Pancreas (tissue), 10 donors: ENCODE measurements at regions not wholly inside any gene's neighbourhood (a gene's known extent, or its start where the extent isn't known, plus 50 kb on each side); places are given as distances from the start of the nearest gene placed in this dataset.
"Not testable (repeated sequence)": the region's sequence is repeated elsewhere in the genome, so short reads cannot be mapped to it uniquely, and the experiment has no call there.

Experiments
- ATAC-seq, 4 donors: fragments of 200-7000 bp; cut with Tn5 transposase; one replicate each; pipeline versions ENCODE4 v1.8.0 to v1.9.1; 2020; ENCODE audit warnings: mild to moderate bottlenecking in 4 of 4, moderate library complexity in 4 of 4
- DNase-seq, 6 donors: peaks; one replicate each; pipeline ENCODE4 v3.0.0-alpha.2; 2020
- FAIRE-seq: peaks from 2 replicates; lab custom pipeline; 2012; peaks lifted over from hg19 to GRCh38; lab: Jason Lieb, UNC
- H3K27ac ChIP-seq, 4 donors: fragments of 200-600 bp; sonication (generic); 1 replicate in 3 of 4; 2 replicates in 1 of 4; pipeline versions ENCODE4 v1.5.0 to v1.8.0; 2020
- H3K27me3 ChIP-seq, 4 donors: fragments of 200-600 bp; one replicate each; pipeline ENCODE4 v1.8.0; 2021
- H3K36me3 ChIP-seq, 3 donors: fragments of 200-600 bp; sonication (generic) in 1 of 3; one replicate each; pipeline versions ENCODE4 v1.5.0 to v1.8.0; 2020 to 2021
- H3K4me1 ChIP-seq, 3 donors: fragments of 200-600 bp; one replicate each; pipeline ENCODE4 v1.8.0; 2021
- H3K4me3 ChIP-seq, 4 donors: fragments of 200-600 bp; sonication (generic) in 2 of 4; one replicate each; pipeline versions ENCODE4 v1.5.0 to v1.8.0; 2020 to 2021
- H3K9me3 ChIP-seq, 4 donors: fragments of 200-600 bp; one replicate each; pipeline ENCODE4 v1.8.0; 2021
- CTCF ChIP-seq, 4 donors: fragments of 200-600 bp; sonication (generic) in 3 of 4; IDR thresholded peaks; one replicate each; pipeline versions ENCODE4 v1.5.0 to v1.8.0; 2021; ENCODE audit warnings: antibody characterized with exemption in 4 of 4
- WGBS, 2 donors: extraction: QIAGEN DNeasy Blood & Tissue Kit; methylation state at CpG; one replicate each; pipeline ENCODE4 v1.1.7; 2013; 5-methylcytosine and 5-hydroxymethylcytosine counted together
- intact Hi-C, 3 donors: fragments of 100-400 bp; cut with DNase I; formaldehyde crosslinking; loops; one replicate each; pipeline versions ENCODE4 v1.11.1 to v1.14.2; 2022
- donor health status: healthy with polysubstance abuse.
- donor health status: DM: no; HTN: no; CAD: no; lungs with moderate emphysema.
- donor health status: DM: no; HTN: no; CAD: no.
- donor health status: control.
- donor health status: control.
- donor health status: Bipolar disorder and iron deficiency.
- donor health status: DM: yes; HTN: yes; CAD: no.
- donor health status: DM: no; HTN: no; CAD: no.
- donor health status: DM: no; HTN: no; CAD: no.
- donor health status: DM: yes; HTN: yes; CAD: no.

- ATAC-seq, H3K4me1 ChIP-seq, FAIRE-seq, H3K36me3 ChIP-seq, H3K4me3 ChIP-seq, intact Hi-C loops, H3K27ac ChIP-seq, H3K27me3 ChIP-seq, H3K9me3 ChIP-seq: not testable (repeated sequence)
- peak in 1 of 6 donors; percentile 11 for DNase-seq
- 85 to 90% methylated on average over 7 of the region's 7 CpGs for WGBS, 2 donors
Observed at GRCh38 chr1:207196135-207196534, 92.1 kb downstream of the C4BPA start.

GRCh38 chr1:207201534-207201933 lies 97.5 kb downstream of the C4BPA start:
- FAIRE-seq, H3K4me1 ChIP-seq, DNase-seq, H3K27ac ChIP-seq, H3K36me3 ChIP-seq, H3K27me3 ChIP-seq, H3K9me3 ChIP-seq, ATAC-seq, intact Hi-C loops, H3K4me3 ChIP-seq: not testable (repeated sequence)
- WGBS, 2 donors: 75 to 88% methylated on average over 3 of the region's 3 CpGs

GRCh38 chr1:207202480-207202879 lies 98.4 kb downstream of the C4BPA start:
- H3K27ac ChIP-seq: no peak overlapping the region
- H3K4me3 ChIP-seq: no peak overlapping the region
- DNase-seq: no peak
- H3K27me3 ChIP-seq: no peaks in the 10 kb centered on the region
- no peaks in the 10 kb centered on the region for H3K36me3 ChIP-seq
- 71 to 83% methylated on average over 3 of the region's 3 CpGs for WGBS, 2 donors
- no peak for ATAC-seq
- intact Hi-C loops: no loop called here
- no peak for TF ChIP-seq CTCF (IDR thresholded peaks at IDR 0.05)
- FAIRE-seq: no peak
- H3K9me3 ChIP-seq: no peaks in the 10 kb centered on the region
- H3K4me1 ChIP-seq: no peaks in the 10 kb centered on the region

- intact Hi-C loops: no loop called here
- Histone ChIP-seq H3K27me3 (no peaks in the 10 kb centered on the region), H3K4me3 (no peak overlapping the region), H3K4me1 (no peaks in the 10 kb centered on the region), H3K27ac (no peak overlapping the region), H3K9me3 (no peaks in the 10 kb centered on the region), H3K36me3 (no peaks in the 10 kb centered on the region)
- FAIRE-seq: no peak
- WGBS, 2 donors: 73 to 80% methylated on average over 1 of the region's 1 CpG
- ATAC-seq: peak in 1 of 4 donors; percentile 27
- DNase-seq: no peak
- no peak for TF ChIP-seq CTCF (IDR thresholded peaks at IDR 0.05)
Observed at GRCh38 chr1:207203541-207203940, 99.5 kb downstream of the C4BPA start.

GRCh38 chr1:207205614-207206061 lies 101.6 kb downstream of the C4BPA start:
- no peaks in the 10 kb centered on the region for H3K9me3 ChIP-seq
- FAIRE-seq: no peak
- ATAC-seq: peak in 1 of 4 donors; percentile 50
- no peaks in the 10 kb centered on the region for H3K36me3 ChIP-seq
- DNase-seq: no peak
- no peaks in the 10 kb centered on the region for H3K4me1 ChIP-seq
- WGBS, 2 donors: 16 to 20% methylated on average over 2 of the region's 2 CpGs
- peak overlapping the region in 2 of 4 donors; percentile 29 to 34 for H3K27ac ChIP-seq
- intact Hi-C loops: no loop called here
- H3K4me3 ChIP-seq: no peak overlapping the region
- no peaks in the 10 kb centered on the region for H3K27me3 ChIP-seq
- no peak for TF ChIP-seq CTCF (IDR thresholded peaks at IDR 0.05)

GRCh38 chr1:207208691-207209090 lies 104.7 kb downstream of the C4BPA start:
- H3K36me3 ChIP-seq, H3K27me3 ChIP-seq, FAIRE-seq, ATAC-seq, H3K27ac ChIP-seq, DNase-seq, H3K9me3 ChIP-seq, intact Hi-C loops, H3K4me3 ChIP-seq, H3K4me1 ChIP-seq: not testable (repeated sequence)
- 68 to 83% methylated on average over 2 of the region's 2 CpGs for WGBS, 2 donors
